GM23338 (cell line): ENCODE measurements at regions not wholly inside any gene's neighbourhood (a gene's known extent, or its start where the extent isn't known, plus 50 kb on each side); places are given as distances from the start of the nearest gene placed in this dataset.

ENCODE experiments used
- ATAC-seq: fragments of 200-7000 bp; cut with Tn5 transposase; 3 replicates; pipeline ENCODE4 v1.9.1; 2020
- DNase-seq: peaks from one replicate; pipeline ENCODE4 v3.0.0-alpha.2; 2015; ENCODE audit warnings: low spot score
- H2AFZ ChIP-seq: fragments of 200-600 bp; sonication (generic); 2 replicates; pipeline ENCODE4 v1.8.0; 2016; ENCODE audit warnings: antibody characterized with exemption, mild to moderate bottlenecking, moderate library complexity
- H3F3A ChIP-seq: fragments of 200-600 bp; sonication (generic); replicated peaks from 2 replicates; pipeline ENCODE4 v1.8.0; 2017; ENCODE audit warnings: antibody characterized with exemption, mixed run types, low read depth
- H3K27ac ChIP-seq: fragments of 200-600 bp; sonication (generic); 2 replicates; pipeline ENCODE4 v1.6.1; 2016; ENCODE audit warnings: low read depth
- H3K27me3 ChIP-seq: fragments of 200-600 bp; sonication (generic); 2 replicates; pipeline ENCODE4 v1.8.0; 2016; ENCODE audit warnings: mild to moderate bottlenecking, mixed run types, moderate library complexity; ENCODE audit not compliant: insufficient read depth
- H3K36me3 ChIP-seq: fragments of 200-600 bp; sonication (generic); 2 replicates; pipeline ENCODE4 v1.8.0; 2016; ENCODE audit warnings: mild to moderate bottlenecking; ENCODE audit not compliant: insufficient read depth
- H3K4me1 ChIP-seq: fragments of 200-600 bp; sonication (generic); 2 replicates; pipeline ENCODE4 v1.8.0; 2016; ENCODE audit warnings: mild to moderate bottlenecking, moderate library complexity; ENCODE audit not compliant: insufficient read depth
- H3K4me2 ChIP-seq: fragments of 200-600 bp; sonication (generic); 2 replicates; pipeline ENCODE4 v1.7.1; 2017; ENCODE audit warnings: mixed run types
- H3K4me3 ChIP-seq: fragments of 200-600 bp; sonication (generic); 2 replicates; pipeline ENCODE4 v1.6.1; 2016; ENCODE audit warnings: mixed run types
- H3K79me2 ChIP-seq: fragments of 200-600 bp; sonication (generic); replicated peaks from 2 replicates; pipeline ENCODE4 v1.8.0; 2017; ENCODE audit warnings: mild to moderate bottlenecking; ENCODE audit not compliant: insufficient read depth
- H3K9me2 ChIP-seq: fragments of 200-600 bp; sonication (generic); 2 replicates; pipeline ENCODE4 v1.8.0; 2017; ENCODE audit not compliant: insufficient read depth
- H4K20me1 ChIP-seq: fragments of 200-600 bp; sonication (generic); replicated peaks from 2 replicates; pipeline ENCODE4 v1.8.0; 2017; ENCODE audit warnings: mild to moderate bottlenecking; ENCODE audit not compliant: insufficient read depth
- H3K27ac Mint-ChIP-seq: 2 replicates; pipeline ENCODE4 v1.8.0; 2020; ENCODE audit warnings: inconsistent platforms, mild to moderate bottlenecking, moderate library complexity, mixed read lengths
- H3K27me3 Mint-ChIP-seq: 3 replicates; pipeline ENCODE4 v1.8.0; 2022; ENCODE audit warnings: low read depth, mild to moderate bottlenecking, moderate library complexity, mixed read lengths, inconsistent platforms; ENCODE audit not compliant: insufficient read depth, poor library complexity
- H3K36me3 Mint-ChIP-seq: 3 replicates; pipeline ENCODE4 v1.8.0; 2021; ENCODE audit warnings: low read depth, mild to moderate bottlenecking, inconsistent platforms, moderate library complexity, mixed read lengths
- H3K4me1 Mint-ChIP-seq: 3 replicates; pipeline ENCODE4 v1.8.0; 2020; ENCODE audit warnings: mild to moderate bottlenecking, inconsistent platforms, mixed read lengths
- H3K4me3 Mint-ChIP-seq: 3 replicates; pipeline ENCODE4 v1.8.0; 2021; ENCODE audit warnings: moderate library complexity, mild to moderate bottlenecking, inconsistent platforms, mixed read lengths
- H3K9me3 Mint-ChIP-seq: 3 replicates; pipeline ENCODE4 v1.8.0; 2020; ENCODE audit warnings: moderate library complexity, mild to moderate bottlenecking, inconsistent platforms, mixed read lengths
- CREB1 ChIP-seq: fragments of 250-450 bp; sonication (Bioruptor Pico); IDR thresholded peaks from 2 replicates; pipeline ENCODE4 v1.5.0; 2020; ENCODE audit warnings: low read depth, mild to moderate bottlenecking, moderate library complexity
- EZH2 ChIP-seq: fragments of 200-600 bp; sonication (generic); IDR thresholded peaks from one replicate; pipeline ENCODE4 v1.8.0; 2017; ENCODE audit warnings: antibody characterized with exemption, mild to moderate bottlenecking, low read depth; ENCODE audit not compliant: unreplicated experiment
- EZH2phosphoT487 ChIP-seq: fragments of 200-600 bp; sonication (generic); IDR thresholded peaks from one replicate; pipeline ENCODE4 v1.8.1; 2018; ENCODE audit warnings: antibody characterized with exemption; ENCODE audit not compliant: unreplicated experiment
- JUNB ChIP-seq: IDR thresholded peaks from one replicate; pipeline ENCODE4 v1.6.1; 2016; ENCODE audit warnings: antibody characterized with exemption; ENCODE audit not compliant: unreplicated experiment
- NANOG ChIP-seq: IDR thresholded peaks from 2 replicates; pipeline ENCODE4 v1.6.1; 2016; ENCODE audit warnings: antibody characterized with exemption, borderline replicate concordance
- POLR2AphosphoS5 ChIP-seq: IDR thresholded peaks from 2 replicates; pipeline ENCODE4 v1.6.1; 2016; ENCODE audit warnings: antibody characterized with exemption, low read depth
- STAT1 ChIP-seq: IDR thresholded peaks from one replicate; pipeline ENCODE4 v1.6.1; 2016; ENCODE audit warnings: antibody characterized with exemption; ENCODE audit not compliant: unreplicated experiment
- ZNF114 ChIP-seq: fragments of 250-450 bp; sonication (Bioruptor Pico); IDR thresholded peaks from 2 replicates; pipeline ENCODE4 v1.5.0; 2020; ENCODE audit warnings: mild to moderate bottlenecking, moderate library complexity
- ZNF331 ChIP-seq: fragments of 250-450 bp; sonication (Bioruptor Pico); IDR thresholded peaks from 2 replicates; pipeline ENCODE4 v1.5.0; 2020; ENCODE audit warnings: low read depth, mild to moderate bottlenecking, moderate library complexity
- TF ChIP-seq, protein P1 (sequence below), 2 experiments: fragments of 200-600 bp in 1 of 2; sonication (generic) in 1 of 2; conservative IDR thresholded peaks; 2 replicates each; pipeline versions ENCODE4 v1.5.1 to v1.6.1; 2016 to 2017; ENCODE audit warnings: antibody characterized with exemption in 2 of 2, low read depth in 2 of 2, mild to moderate bottlenecking in 2 of 2, moderate library complexity in 1 of 2
- TF ChIP-seq, protein P2 (sequence below): fragments of 250-450 bp; sonication (Bioruptor Pico); IDR thresholded peaks from 2 replicates; pipeline ENCODE4 v1.5.0; 2020; ENCODE audit warnings: mild to moderate bottlenecking, moderate library complexity
- TF ChIP-seq, protein P3 (sequence below): IDR thresholded peaks from one replicate; pipeline ENCODE4 v1.6.1; 2018; ENCODE audit warnings: antibody characterized with exemption; ENCODE audit not compliant: unreplicated experiment
- TF ChIP-seq, protein P4 (sequence below): IDR thresholded peaks from 2 replicates; pipeline ENCODE4 v1.6.1; 2016; ENCODE audit warnings: antibody characterized with exemption

DNA sequence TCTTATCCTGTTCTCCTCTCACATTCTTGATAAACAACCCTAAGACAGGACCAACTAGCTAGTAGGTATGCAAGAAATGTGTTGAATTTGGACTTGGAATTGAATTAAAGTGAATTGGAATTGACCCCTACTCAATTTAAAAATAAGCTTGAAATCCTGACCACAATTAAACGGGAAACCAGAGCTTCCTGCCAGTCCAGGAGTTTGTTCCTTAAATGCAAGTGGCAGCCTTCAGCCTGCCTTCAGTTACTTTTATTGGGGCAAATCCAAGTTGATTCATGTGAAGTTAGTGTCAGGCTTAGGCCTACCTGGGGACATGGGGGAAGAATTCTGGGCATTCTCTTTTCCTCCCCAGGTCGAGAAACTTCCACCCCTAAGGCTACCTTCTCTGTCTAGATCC is 457.6 kb downstream of the BCL11A start:
- Mint-ChIP-seq H3K27ac (no peak overlapping the region), H3K36me3 (no peaks in the 10 kb centered on the region), H3K4me3 (no peak overlapping the region), H3K27me3 (peaks cover 7% of the 10 kb centered on the region), H3K4me1 (peaks cover 6% of the 10 kb centered on the region; the same call in 2 of the 3 replicates), H3K9me3 (no peaks in the 10 kb centered on the region)
- Histone ChIP-seq H4K20me1 (no peaks in the 10 kb centered on the region), H3K27me3 (no peaks in the 10 kb centered on the region), H3K27ac (no peak overlapping the region), H3K79me2 (no peaks in the 10 kb centered on the region), H3K4me1 (peaks cover 12% of the 10 kb centered on the region; the same call in 1 of the 2 replicates), H3K4me3 (no peak overlapping the region), H3K9me2 (peaks cover 15% of the 10 kb centered on the region), H3K4me2 (no peak overlapping the region), H3K36me3 (no peaks in the 10 kb centered on the region), H2AFZ (no peak overlapping the region), H3F3A (no peaks in the 10 kb centered on the region)
- TF ChIP-seq NANOG, result no peak
- TF ChIP-seq EZH2phosphoT487, result no peak
- TF ChIP-seq, protein P1, sequence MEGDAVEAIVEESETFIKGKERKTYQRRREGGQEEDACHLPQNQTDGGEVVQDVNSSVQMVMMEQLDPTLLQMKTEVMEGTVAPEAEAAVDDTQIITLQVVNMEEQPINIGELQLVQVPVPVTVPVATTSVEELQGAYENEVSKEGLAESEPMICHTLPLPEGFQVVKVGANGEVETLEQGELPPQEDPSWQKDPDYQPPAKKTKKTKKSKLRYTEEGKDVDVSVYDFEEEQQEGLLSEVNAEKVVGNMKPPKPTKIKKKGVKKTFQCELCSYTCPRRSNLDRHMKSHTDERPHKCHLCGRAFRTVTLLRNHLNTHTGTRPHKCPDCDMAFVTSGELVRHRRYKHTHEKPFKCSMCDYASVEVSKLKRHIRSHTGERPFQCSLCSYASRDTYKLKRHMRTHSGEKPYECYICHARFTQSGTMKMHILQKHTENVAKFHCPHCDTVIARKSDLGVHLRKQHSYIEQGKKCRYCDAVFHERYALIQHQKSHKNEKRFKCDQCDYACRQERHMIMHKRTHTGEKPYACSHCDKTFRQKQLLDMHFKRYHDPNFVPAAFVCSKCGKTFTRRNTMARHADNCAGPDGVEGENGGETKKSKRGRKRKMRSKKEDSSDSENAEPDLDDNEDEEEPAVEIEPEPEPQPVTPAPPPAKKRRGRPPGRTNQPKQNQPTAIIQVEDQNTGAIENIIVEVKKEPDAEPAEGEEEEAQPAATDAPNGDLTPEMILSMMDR (conservative IDR thresholded peaks at IDR 0.05; ENCODE audit: low read depth in 2 of 2), result no peak
- no peak for TF ChIP-seq CREB1 (CRISPR knock-in tag)
- no peak for TF ChIP-seq POLR2AphosphoS5
- TF ChIP-seq ZNF114 (CRISPR knock-in tag), result no peak
- TF ChIP-seq EZH2, result no peak
- no peak for TF ChIP-seq JUNB
- no peak for TF ChIP-seq STAT1
- TF ChIP-seq, protein P2, sequence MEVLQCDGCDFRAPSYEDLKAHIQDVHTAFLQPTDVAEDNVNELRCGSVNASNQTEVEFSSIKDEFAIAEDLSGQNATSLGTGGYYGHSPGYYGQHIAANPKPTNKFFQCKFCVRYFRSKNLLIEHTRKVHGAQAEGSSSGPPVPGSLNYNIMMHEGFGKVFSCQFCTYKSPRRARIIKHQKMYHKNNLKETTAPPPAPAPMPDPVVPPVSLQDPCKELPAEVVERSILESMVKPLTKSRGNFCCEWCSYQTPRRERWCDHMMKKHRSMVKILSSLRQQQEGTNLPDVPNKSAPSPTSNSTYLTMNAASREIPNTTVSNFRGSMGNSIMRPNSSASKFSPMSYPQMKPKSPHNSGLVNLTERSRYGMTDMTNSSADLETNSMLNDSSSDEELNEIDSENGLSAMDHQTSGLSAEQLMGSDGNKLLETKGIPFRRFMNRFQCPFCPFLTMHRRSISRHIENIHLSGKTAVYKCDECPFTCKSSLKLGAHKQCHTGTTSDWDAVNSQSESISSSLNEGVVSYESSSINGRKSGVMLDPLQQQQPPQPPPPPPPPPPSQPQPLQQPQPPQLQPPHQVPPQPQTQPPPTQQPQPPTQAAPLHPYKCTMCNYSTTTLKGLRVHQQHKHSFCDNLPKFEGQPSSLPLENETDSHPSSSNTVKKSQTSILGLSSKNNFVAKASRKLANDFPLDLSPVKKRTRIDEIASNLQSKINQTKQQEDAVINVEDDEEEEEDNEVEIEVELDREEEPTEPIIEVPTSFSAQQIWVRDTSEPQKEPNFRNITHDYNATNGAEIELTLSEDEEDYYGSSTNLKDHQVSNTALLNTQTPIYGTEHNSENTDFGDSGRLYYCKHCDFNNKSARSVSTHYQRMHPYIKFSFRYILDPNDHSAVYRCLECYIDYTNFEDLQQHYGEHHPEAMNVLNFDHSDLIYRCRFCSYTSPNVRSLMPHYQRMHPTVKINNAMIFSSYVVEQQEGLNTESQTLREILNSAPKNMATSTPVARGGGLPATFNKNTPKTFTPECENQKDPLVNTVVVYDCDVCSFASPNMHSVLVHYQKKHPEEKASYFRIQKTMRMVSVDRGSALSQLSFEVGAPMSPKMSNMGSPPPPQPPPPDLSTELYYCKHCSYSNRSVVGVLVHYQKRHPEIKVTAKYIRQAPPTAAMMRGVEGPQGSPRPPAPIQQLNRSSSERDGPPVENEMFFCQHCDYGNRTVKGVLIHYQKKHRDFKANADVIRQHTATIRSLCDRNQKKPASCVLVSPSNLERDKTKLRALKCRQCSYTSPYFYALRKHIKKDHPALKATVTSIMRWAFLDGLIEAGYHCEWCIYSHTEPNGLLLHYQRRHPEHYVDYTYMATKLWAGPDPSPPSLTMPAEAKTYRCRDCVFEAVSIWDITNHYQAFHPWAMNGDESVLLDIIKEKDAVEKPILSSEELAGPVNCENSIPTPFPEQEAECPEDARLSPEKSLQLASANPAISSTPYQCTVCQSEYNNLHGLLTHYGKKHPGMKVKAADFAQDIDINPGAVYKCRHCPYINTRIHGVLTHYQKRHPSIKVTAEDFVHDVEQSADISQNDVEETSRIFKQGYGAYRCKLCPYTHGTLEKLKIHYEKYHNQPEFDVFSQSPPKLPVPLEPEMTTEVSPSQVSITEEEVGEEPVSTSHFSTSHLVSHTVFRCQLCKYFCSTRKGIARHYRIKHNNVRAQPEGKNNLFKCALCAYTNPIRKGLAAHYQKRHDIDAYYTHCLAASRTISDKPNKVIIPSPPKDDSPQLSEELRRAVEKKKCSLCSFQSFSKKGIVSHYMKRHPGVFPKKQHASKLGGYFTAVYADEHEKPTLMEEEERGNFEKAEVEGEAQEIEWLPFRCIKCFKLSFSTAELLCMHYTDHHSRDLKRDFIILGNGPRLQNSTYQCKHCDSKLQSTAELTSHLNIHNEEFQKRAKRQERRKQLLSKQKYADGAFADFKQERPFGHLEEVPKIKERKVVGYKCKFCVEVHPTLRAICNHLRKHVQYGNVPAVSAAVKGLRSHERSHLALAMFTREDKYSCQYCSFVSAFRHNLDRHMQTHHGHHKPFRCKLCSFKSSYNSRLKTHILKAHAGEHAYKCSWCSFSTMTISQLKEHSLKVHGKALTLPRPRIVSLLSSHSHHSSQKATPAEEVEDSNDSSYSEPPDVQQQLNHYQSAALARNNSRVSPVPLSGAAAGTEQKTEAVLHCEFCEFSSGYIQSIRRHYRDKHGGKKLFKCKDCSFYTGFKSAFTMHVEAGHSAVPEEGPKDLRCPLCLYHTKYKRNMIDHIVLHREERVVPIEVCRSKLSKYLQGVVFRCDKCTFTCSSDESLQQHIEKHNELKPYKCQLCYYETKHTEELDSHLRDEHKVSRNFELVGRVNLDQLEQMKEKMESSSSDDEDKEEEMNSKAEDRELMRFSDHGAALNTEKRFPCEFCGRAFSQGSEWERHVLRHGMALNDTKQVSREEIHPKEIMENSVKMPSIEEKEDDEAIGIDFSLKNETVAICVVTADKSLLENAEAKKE (CRISPR knock-in tag), result no peak
- TF ChIP-seq ZNF331 (CRISPR knock-in tag), result no peak
- TF ChIP-seq, protein P3, sequence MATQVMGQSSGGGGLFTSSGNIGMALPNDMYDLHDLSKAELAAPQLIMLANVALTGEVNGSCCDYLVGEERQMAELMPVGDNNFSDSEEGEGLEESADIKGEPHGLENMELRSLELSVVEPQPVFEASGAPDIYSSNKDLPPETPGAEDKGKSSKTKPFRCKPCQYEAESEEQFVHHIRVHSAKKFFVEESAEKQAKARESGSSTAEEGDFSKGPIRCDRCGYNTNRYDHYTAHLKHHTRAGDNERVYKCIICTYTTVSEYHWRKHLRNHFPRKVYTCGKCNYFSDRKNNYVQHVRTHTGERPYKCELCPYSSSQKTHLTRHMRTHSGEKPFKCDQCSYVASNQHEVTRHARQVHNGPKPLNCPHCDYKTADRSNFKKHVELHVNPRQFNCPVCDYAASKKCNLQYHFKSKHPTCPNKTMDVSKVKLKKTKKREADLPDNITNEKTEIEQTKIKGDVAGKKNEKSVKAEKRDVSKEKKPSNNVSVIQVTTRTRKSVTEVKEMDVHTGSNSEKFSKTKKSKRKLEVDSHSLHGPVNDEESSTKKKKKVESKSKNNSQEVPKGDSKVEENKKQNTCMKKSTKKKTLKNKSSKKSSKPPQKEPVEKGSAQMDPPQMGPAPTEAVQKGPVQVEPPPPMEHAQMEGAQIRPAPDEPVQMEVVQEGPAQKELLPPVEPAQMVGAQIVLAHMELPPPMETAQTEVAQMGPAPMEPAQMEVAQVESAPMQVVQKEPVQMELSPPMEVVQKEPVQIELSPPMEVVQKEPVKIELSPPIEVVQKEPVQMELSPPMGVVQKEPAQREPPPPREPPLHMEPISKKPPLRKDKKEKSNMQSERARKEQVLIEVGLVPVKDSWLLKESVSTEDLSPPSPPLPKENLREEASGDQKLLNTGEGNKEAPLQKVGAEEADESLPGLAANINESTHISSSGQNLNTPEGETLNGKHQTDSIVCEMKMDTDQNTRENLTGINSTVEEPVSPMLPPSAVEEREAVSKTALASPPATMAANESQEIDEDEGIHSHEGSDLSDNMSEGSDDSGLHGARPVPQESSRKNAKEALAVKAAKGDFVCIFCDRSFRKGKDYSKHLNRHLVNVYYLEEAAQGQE, result no peak
- TF ChIP-seq, protein P4, sequence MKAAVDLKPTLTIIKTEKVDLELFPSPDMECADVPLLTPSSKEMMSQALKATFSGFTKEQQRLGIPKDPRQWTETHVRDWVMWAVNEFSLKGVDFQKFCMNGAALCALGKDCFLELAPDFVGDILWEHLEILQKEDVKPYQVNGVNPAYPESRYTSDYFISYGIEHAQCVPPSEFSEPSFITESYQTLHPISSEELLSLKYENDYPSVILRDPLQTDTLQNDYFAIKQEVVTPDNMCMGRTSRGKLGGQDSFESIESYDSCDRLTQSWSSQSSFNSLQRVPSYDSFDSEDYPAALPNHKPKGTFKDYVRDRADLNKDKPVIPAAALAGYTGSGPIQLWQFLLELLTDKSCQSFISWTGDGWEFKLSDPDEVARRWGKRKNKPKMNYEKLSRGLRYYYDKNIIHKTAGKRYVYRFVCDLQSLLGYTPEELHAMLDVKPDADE, result no peak
- ATAC-seq (no peak), DNase-seq (no peak)
